H54 (cell line): ENCODE measurements at regions not wholly inside any gene's neighbourhood (a gene's known extent, or its start where the extent isn't known, plus 50 kb on each side); places are given as distances from the start of the nearest gene placed in this dataset.
A peak's percentile ranks its signal among the peaks of the same experiment; 100 is the strongest.

Experiments used
- DNase-seq: peaks from one replicate; pipeline ENCODE4 v3.0.0; 2011; ENCODE audit warnings: low spot score, mixed read lengths; ENCODE audit not compliant: insufficient read length
- FAIRE-seq: peaks from 3 replicates; lab custom pipeline; 2011; peaks lifted over from hg19 to GRCh38; lab: Jason Lieb, UNC
- POLR2A ChIP-seq: IDR thresholded peaks from 2 replicates; pipeline ENCODE4 v1.6.1; 2011; ENCODE audit warnings: low read depth, mild to moderate bottlenecking, low read length

DNA sequence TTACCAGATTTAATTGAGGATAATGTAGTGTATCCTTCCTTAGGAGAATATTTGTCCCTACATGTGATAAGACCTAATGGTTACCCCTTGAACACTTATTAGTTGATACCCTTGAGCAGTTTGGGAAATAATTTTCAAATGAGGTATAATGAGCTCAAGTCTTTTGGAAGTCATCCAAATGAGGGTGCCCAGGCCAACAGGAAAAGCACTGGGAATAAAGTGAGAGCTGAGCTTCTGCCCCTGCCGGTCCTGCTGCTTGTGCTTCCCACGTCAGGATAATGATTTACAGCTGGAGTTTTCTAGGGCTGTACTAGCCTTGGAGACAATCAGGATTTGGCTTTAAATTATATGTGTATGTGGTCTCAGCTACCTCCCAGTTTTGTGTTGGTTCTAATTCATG is 178.8 kb upstream of the FRMD6 start:
- DNase-seq (no peak), FAIRE-seq (no peak)
- TF ChIP-seq POLR2A = no peak

- no peak for TF ChIP-seq POLR2A
- DNase-seq (no peak), FAIRE-seq (no peak)
Measured at GRCh38 chr14:51473351-51473750, 178.4 kb upstream of the FRMD6 start.

GRCh38 chr14:51473808-51474565 is 177.7 kb upstream of the FRMD6 start:
- TF ChIP-seq POLR2A = no peak
- FAIRE-seq (peak; percentile 30), DNase-seq (no peak)

GRCh38 chr14:51474854-51475253 is 176.9 kb upstream of the FRMD6 start:
- FAIRE-seq (no peak), DNase-seq (no peak)
- TF ChIP-seq POLR2A = no peak

GRCh38 chr14:51478175-51478621 is 173.5 kb upstream of the FRMD6 start:
- DNase-seq (no peak), FAIRE-seq (no peak)
- TF ChIP-seq POLR2A = no peak

- FAIRE-seq (no peak), DNase-seq (no peak)
- no peak for TF ChIP-seq POLR2A
Measured at GRCh38 chr14:51479584-51480325, 172.0 kb upstream of the FRMD6 start.

DNA sequence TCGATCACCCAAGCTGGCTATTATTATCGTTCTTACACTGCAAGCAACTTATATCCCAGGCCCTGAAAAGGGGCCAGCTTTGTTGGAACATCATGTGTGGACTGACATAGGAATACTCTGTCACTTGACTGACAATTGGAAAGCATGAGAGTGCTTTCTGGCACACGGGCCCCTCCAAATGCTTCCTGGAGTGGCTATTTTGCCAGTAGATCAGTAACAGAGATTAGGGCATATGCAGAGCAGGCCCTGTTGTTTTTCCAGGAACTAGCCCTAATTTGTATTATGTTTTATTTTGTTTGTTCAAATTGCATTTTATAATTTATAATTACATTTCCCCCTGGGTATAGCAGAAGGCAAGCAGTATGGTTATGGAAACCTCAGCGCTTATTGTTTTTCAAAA is 170.1 kb upstream of the FRMD6 start:
- FAIRE-seq (no peak), DNase-seq (no peak)
- TF ChIP-seq POLR2A = no peak

DNA sequence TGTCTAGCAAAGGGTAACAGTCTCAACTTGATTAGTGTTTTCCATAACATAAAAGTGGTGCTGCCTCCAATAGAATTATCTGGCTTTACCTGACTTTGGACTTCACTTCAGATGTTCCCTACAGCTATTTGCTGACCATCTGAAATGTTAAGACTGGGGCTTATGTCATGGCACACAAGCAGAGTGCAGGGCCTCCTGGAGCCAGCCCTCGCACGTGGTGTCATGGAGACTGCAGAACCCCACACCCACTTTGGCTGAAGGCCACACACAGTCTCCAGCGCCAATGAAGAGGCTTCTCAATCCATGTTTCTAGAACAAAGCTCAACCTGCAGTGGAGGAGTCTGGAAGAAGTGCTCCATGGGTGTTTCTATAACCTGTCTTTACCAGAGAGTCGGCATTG is 169.6 kb upstream of the FRMD6 start:
- DNase-seq (no peak), FAIRE-seq (no peak)
- TF ChIP-seq POLR2A = no peak

GRCh38 chr14:51484485-51484884 is 167.2 kb upstream of the FRMD6 start:
- FAIRE-seq = no peak
- no peak for DNase-seq
- no peak for TF ChIP-seq POLR2A

DNA sequence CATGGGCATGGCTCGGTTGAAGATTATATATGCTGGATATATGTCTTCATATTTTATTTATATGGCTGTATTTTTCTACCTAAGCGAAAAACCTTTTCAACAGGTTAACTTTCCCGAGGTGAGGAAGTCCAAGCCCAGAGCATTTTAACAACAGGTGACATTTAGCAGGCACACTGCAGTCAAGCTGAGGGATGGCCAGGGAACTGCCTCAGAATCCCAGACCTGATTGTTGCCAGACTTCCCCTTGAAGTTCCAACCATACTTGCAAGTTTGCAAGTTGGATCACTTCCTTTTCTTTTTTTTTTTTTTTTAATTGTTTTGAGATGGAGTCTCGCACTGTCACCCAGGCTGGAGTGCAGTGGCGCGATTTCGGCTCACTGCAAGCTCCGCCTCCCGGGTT is 166.0 kb upstream of the FRMD6 start:
- DNase-seq = no peak
- TF ChIP-seq POLR2A = no peak
- FAIRE-seq = no peak

- no peak for TF ChIP-seq POLR2A
- FAIRE-seq (no peak), DNase-seq (no peak)
Measured at GRCh38 chr14:51487848-51488247, 163.9 kb upstream of the FRMD6 start.

- no peak for DNase-seq
- no peak for TF ChIP-seq POLR2A
- FAIRE-seq = no peak
Measured at GRCh38 chr14:51488569-51489220, 163.0 kb upstream of the FRMD6 start.

- no peak for TF ChIP-seq POLR2A
- DNase-seq (no peak), FAIRE-seq (no peak)
Measured at GRCh38 chr14:51490205-51490604, 161.5 kb upstream of the FRMD6 start.

- no peak for TF ChIP-seq POLR2A
- no peak for FAIRE-seq
- DNase-seq = no peak
Measured at GRCh38 chr14:51491036-51491545, 160.6 kb upstream of the FRMD6 start.
